ENCODE measurements at regions not wholly inside any gene's neighbourhood (a gene's known extent, or its start where the extent isn't known, plus 50 kb on each side); places are given as distances from the start of the nearest gene placed in this dataset.

GRCh38 chr10:125553091-125553490 is 129.9 kb downstream of the TEX36 start:
- FAIRE-seq (no peak), DNase-seq (ENCODE audit: low read depth, low spot score) (no peak)
- no TSS peak for BruUV-seq (replicated peaks)
- CTCF ChIA-PET, result interaction anchor here (0.9 kb wide), 1 partner anchor 28 kb away, joined by 3 read pairs; no protein-coding TSS in a partner anchor
- dilution Hi-C loops (cut with MboI; ENCODE audit: extremely low pct_ligation_motif_present, low sequenced_read_pairs), result no loop called here
- no peaks in the 10 kb centered on the region for H3K9me1 ChIP-seq (replicated peaks; ENCODE audit: control insufficient read depth, extremely low read depth, insufficient read depth, low read length)
- H3K9ac ChIP-seq (replicated peaks; ENCODE audit: extremely low read depth, insufficient read depth, low read length), result no peak overlapping the region
- POLR2A ChIA-PET, result interaction anchor here (0.7 kb wide), 1 partner anchor 24 kb away, joined by 6 read pairs; no protein-coding TSS in a partner anchor
- H3K4me2 ChIP-seq (ENCODE audit: insufficient read depth, low read length), result no peak overlapping the region
- H3K4me3 ChIP-seq (replicated peaks in 1 of 3; ENCODE audit: insufficient read depth in 1 of 3, low read depth in 1 of 3, low read length in 3 of 3), result no peak overlapping the region
- no peaks in the 10 kb centered on the region for H3K79me2 ChIP-seq (ENCODE audit: control insufficient read depth, insufficient read depth, low read length)
- H3K9me3 ChIP-seq (replicated peaks; ENCODE audit: control insufficient read depth, insufficient read depth, low read length), result no peaks in the 10 kb centered on the region
- no peaks in the 10 kb centered on the region for H3K36me3 ChIP-seq (ENCODE audit: control insufficient read depth in 2 of 2, extremely low read depth in 1 of 2, insufficient read depth in 2 of 2, low read length in 2 of 2)
- TF ChIP-seq POLR2AphosphoS5 (IDR thresholded peaks at IDR 0.05; ENCODE audit: insufficient read depth, low read depth, low read length), result no peak
- no peak for TF ChIP-seq EZH2 (IDR thresholded peaks at IDR 0.05; ENCODE audit: borderline replicate concordance, low read depth, low read length, severe bottlenecking)
- TF ChIP-seq JUN (IDR thresholded peaks at IDR 0.05; ENCODE audit: borderline replicate concordance, insufficient read depth, insufficient read length, low read depth), result no peak
- no peak for TF ChIP-seq GATA2 (IDR thresholded peaks at IDR 0.05; ENCODE audit: insufficient read depth, insufficient read length, low read depth, low read length)
- H3K27ac ChIP-seq (ENCODE audit: insufficient read depth, low read depth, low read length), result no peak overlapping the region
- H2AFZ ChIP-seq (ENCODE audit: low read depth, low read length), result no peak overlapping the region
- no peaks in the 10 kb centered on the region for H4K20me1 ChIP-seq (replicated peaks; ENCODE audit: control insufficient read depth, extremely low read depth, insufficient read depth, low read length)
- H3K27me3 ChIP-seq (ENCODE audit: control insufficient read depth in 2 of 2, insufficient read depth in 2 of 2, low read length in 2 of 2), result peaks cover 2% of the 10 kb centered on the region in 2 experiments
- intact Hi-C loops (cut with micrococcal nuclease), result no loop called here
- peaks cover 22% of the 10 kb centered on the region for H3K4me1 ChIP-seq (ENCODE audit: control insufficient read depth, extremely low read depth, insufficient read depth, low read length)

- dilution Hi-C loops (cut with MboI; ENCODE audit: extremely low pct_ligation_motif_present, low sequenced_read_pairs), result no loop called here
- no peaks in the 10 kb centered on the region for H4K20me1 ChIP-seq (replicated peaks; ENCODE audit: control insufficient read depth, extremely low read depth, insufficient read depth, low read length)
- peak overlapping the region; percentile 30 for H2AFZ ChIP-seq (ENCODE audit: low read depth, low read length)
- TF ChIP-seq MAX (IDR thresholded peaks at IDR 0.05; ENCODE audit: insufficient read depth, insufficient read length), result no peak
- no peak for TF ChIP-seq JUN (IDR thresholded peaks at IDR 0.05; ENCODE audit: borderline replicate concordance, insufficient read depth, insufficient read length, low read depth)
- TF ChIP-seq POLR2AphosphoS5 (IDR thresholded peaks at IDR 0.05; ENCODE audit: insufficient read depth, low read depth, low read length), result no peak
- no peak for TF ChIP-seq MYC (IDR thresholded peaks at IDR 0.05; ENCODE audit: low read depth, low read length)
- TF ChIP-seq POLR2A (IDR thresholded peaks at IDR 0.05; ENCODE audit: low read depth, low read length), result no peak
- no peak for TF ChIP-seq GATA2 (IDR thresholded peaks at IDR 0.05; ENCODE audit: insufficient read depth, insufficient read length, low read depth, low read length)
- TF ChIP-seq, protein P1, sequence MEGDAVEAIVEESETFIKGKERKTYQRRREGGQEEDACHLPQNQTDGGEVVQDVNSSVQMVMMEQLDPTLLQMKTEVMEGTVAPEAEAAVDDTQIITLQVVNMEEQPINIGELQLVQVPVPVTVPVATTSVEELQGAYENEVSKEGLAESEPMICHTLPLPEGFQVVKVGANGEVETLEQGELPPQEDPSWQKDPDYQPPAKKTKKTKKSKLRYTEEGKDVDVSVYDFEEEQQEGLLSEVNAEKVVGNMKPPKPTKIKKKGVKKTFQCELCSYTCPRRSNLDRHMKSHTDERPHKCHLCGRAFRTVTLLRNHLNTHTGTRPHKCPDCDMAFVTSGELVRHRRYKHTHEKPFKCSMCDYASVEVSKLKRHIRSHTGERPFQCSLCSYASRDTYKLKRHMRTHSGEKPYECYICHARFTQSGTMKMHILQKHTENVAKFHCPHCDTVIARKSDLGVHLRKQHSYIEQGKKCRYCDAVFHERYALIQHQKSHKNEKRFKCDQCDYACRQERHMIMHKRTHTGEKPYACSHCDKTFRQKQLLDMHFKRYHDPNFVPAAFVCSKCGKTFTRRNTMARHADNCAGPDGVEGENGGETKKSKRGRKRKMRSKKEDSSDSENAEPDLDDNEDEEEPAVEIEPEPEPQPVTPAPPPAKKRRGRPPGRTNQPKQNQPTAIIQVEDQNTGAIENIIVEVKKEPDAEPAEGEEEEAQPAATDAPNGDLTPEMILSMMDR (IDR thresholded peaks at IDR 0.05; ENCODE audit: extremely low read depth in 1 of 2, insufficient read depth in 1 of 2, low read depth in 1 of 2, low read length in 2 of 2), result no peak
- no peak for TF ChIP-seq EZH2 (IDR thresholded peaks at IDR 0.05; ENCODE audit: borderline replicate concordance, low read depth, low read length, severe bottlenecking)
- TF ChIP-seq FOS (IDR thresholded peaks at IDR 0.05; ENCODE audit: borderline replicate concordance, insufficient read depth, low read length), result no peak
- CTCF ChIA-PET, result interaction anchor here (1.2 to 2.0 kb wide), 4 partner anchors 14 to 503 kb away, joined by 3 to 10 read pairs (median 5); no protein-coding TSS in a partner anchor
- no peaks in the 10 kb centered on the region for H3K79me2 ChIP-seq (ENCODE audit: control insufficient read depth, insufficient read depth, low read length)
- no peaks in the 10 kb centered on the region for H3K27me3 ChIP-seq (ENCODE audit: control insufficient read depth in 2 of 2, insufficient read depth in 2 of 2, low read length in 2 of 2)
- no peak overlapping the region for H3K4me3 ChIP-seq (replicated peaks in 1 of 3; ENCODE audit: insufficient read depth in 1 of 3, low read depth in 1 of 3, low read length in 3 of 3)
- H3K36me3 ChIP-seq (ENCODE audit: control insufficient read depth in 2 of 2, extremely low read depth in 1 of 2, insufficient read depth in 2 of 2, low read length in 2 of 2), result no peaks in the 10 kb centered on the region
- H3K9me1 ChIP-seq (replicated peaks; ENCODE audit: control insufficient read depth, extremely low read depth, insufficient read depth, low read length), result no peaks in the 10 kb centered on the region
- intact Hi-C loops (cut with micrococcal nuclease), result no loop called here
- no peak for DNase-seq (ENCODE audit: low read depth, low spot score)
- H3K4me1 ChIP-seq (ENCODE audit: control insufficient read depth, extremely low read depth, insufficient read depth, low read length), result peaks cover 22% of the 10 kb centered on the region
- H3K9me3 ChIP-seq (replicated peaks; ENCODE audit: control insufficient read depth, insufficient read depth, low read length), result no peaks in the 10 kb centered on the region
- H3K9ac ChIP-seq (replicated peaks; ENCODE audit: extremely low read depth, insufficient read depth, low read length), result no peak overlapping the region
- POLR2A ChIA-PET, result no interaction called here
- no peak for FAIRE-seq
- BruUV-seq (replicated peaks), result no TSS peak
- H3K27ac ChIP-seq (ENCODE audit: insufficient read depth, low read depth, low read length), result peak overlapping the region; percentile 73
- peak overlapping the region; percentile 38 for H3K4me2 ChIP-seq (ENCODE audit: insufficient read depth, low read length)
These were observed 131.7 kb downstream of the TEX36 start for GRCh38 chr10:125551247-125551646.
